ENCODE measurements at regions not wholly inside any gene's neighbourhood (a gene's known extent, or its start where the extent isn't known, plus 50 kb on each side); places are given as distances from the start of the nearest gene placed in this dataset.
"Not testable (repeated sequence)": the region's sequence is repeated elsewhere in the genome, so short reads cannot be mapped to it uniquely, and the experiment has no call there.

DNA sequence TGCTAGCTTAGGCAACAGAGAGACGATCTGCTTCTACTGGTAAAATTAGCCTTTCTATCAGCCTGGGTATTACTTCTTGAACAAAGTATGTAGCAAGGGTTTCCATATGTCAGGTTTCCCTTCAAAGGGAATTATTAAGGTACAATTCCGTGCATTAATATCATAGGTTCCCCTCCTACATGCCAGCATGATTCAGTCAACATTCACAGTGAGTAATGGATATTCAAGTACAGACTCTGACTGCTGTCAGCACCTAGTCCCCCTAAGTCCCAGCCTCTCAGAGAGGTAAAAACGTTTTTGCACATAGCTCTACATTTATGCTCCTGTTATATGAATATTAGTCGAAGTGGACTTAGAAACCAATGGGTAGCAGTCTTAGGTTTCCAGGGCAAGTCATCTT, 322.4 kb upstream of the CCNG1 start:
- no peaks in the 10 kb centered on the region for H3K9me3 ChIP-seq (ENCODE audit: control insufficient read depth in 3 of 3, low read length in 3 of 3)
- H3K9ac ChIP-seq (ENCODE audit: low read depth in 1 of 3, low read length in 3 of 3) = no peak overlapping the region
- no peaks in the 10 kb centered on the region for H3K36me3 ChIP-seq (ENCODE audit: control insufficient read depth in 3 of 3, insufficient read depth in 3 of 3, low read length in 3 of 3)
- no peak overlapping the region for H3K27ac ChIP-seq (ENCODE audit: low read depth, low read length)
- no peaks in the 10 kb centered on the region for H3K4me1 ChIP-seq (ENCODE audit: control insufficient read depth in 3 of 3, insufficient read depth in 3 of 3, low read length in 3 of 3)
- H3K4me3 ChIP-seq (ENCODE audit: low read length in 3 of 3) = no peak overlapping the region
- no peaks in the 10 kb centered on the region for H3K27me3 ChIP-seq (ENCODE audit: control insufficient read depth in 3 of 3, insufficient read depth in 3 of 3, low read length in 3 of 3)

DNA sequence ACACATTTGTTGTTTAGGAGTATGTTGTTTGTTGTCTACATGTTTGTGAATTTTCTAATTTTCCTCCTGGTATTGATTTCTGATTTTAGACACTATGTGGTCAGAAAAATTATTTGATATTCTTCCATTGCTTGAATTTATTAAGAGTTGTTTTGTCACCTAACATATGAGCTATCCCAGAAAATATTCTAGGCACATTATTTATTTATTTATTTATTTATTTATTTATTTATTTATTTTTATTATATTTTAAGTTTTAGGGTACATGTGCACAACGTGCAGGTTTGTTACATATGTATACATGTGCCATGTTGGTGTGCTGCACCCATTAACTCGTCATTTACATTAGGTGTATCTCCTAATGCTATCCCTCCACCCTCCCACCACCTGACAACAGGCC, 320.8 kb upstream of the CCNG1 start:
- not testable (repeated sequence) for H3K36me3 ChIP-seq (ENCODE audit: control insufficient read depth in 3 of 3, insufficient read depth in 3 of 3, low read length in 3 of 3); H3K27me3 ChIP-seq (ENCODE audit: control insufficient read depth in 3 of 3, insufficient read depth in 3 of 3, low read length in 3 of 3); H3K9me3 ChIP-seq (ENCODE audit: control insufficient read depth in 3 of 3, low read length in 3 of 3); H3K9ac ChIP-seq (ENCODE audit: low read depth in 1 of 3, low read length in 3 of 3); H3K27ac ChIP-seq (ENCODE audit: low read depth, low read length); H3K4me3 ChIP-seq (ENCODE audit: low read length in 3 of 3); H3K4me1 ChIP-seq (ENCODE audit: control insufficient read depth in 3 of 3, insufficient read depth in 3 of 3, low read length in 3 of 3)

- Histone ChIP-seq H3K9ac (ENCODE audit: low read depth in 1 of 3, low read length in 3 of 3) (no peak overlapping the region), H3K9me3 (ENCODE audit: control insufficient read depth in 3 of 3, low read length in 3 of 3) (no peaks in the 10 kb centered on the region), H3K4me3 (ENCODE audit: low read length in 3 of 3) (no peak overlapping the region), H3K27me3 (ENCODE audit: control insufficient read depth in 3 of 3, insufficient read depth in 3 of 3, low read length in 3 of 3) (no peaks in the 10 kb centered on the region), H3K4me1 (ENCODE audit: control insufficient read depth in 3 of 3, insufficient read depth in 3 of 3, low read length in 3 of 3) (no peaks in the 10 kb centered on the region), H3K36me3 (ENCODE audit: control insufficient read depth in 3 of 3, insufficient read depth in 3 of 3, low read length in 3 of 3) (no peaks in the 10 kb centered on the region), H3K27ac (ENCODE audit: low read depth, low read length) (no peak overlapping the region)
These were observed 303.3 kb upstream of the CCNG1 start for GRCh38 chr5:163134061-163134460.

GRCh38 chr5:163135849-163136248, 301.5 kb upstream of the CCNG1 start:
- Histone ChIP-seq H3K4me3 (ENCODE audit: low read length in 3 of 3) (no peak overlapping the region), H3K9me3 (ENCODE audit: control insufficient read depth in 3 of 3, low read length in 3 of 3) (no peaks in the 10 kb centered on the region), H3K27ac (ENCODE audit: low read depth, low read length) (no peak overlapping the region), H3K36me3 (ENCODE audit: control insufficient read depth in 3 of 3, insufficient read depth in 3 of 3, low read length in 3 of 3) (no peaks in the 10 kb centered on the region), H3K4me1 (ENCODE audit: control insufficient read depth in 3 of 3, insufficient read depth in 3 of 3, low read length in 3 of 3) (no peaks in the 10 kb centered on the region), H3K27me3 (ENCODE audit: control insufficient read depth in 3 of 3, insufficient read depth in 3 of 3, low read length in 3 of 3) (no peaks in the 10 kb centered on the region), H3K9ac (ENCODE audit: low read depth in 1 of 3, low read length in 3 of 3) (no peak overlapping the region)

DNA sequence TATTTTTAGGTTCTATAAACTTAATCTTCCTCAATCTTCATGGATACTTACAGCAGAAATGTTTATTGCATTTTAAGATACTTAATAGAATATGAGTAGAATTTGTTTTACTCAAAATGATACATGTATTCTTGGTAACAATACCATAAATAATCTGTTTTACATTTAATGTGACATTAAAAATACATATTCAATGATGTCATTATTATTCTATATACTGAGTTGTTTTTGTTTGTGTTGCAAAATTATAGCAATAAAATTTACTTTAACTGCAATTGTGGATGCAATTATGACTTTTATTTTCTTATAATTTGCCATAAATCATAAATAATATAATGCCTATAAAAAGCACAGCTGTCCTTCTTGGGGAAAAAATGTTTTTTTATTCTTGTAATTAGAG, 275.9 kb upstream of the CCNG1 start:
- Histone ChIP-seq H3K27ac (ENCODE audit: low read depth, low read length) (no peak overlapping the region), H3K4me3 (ENCODE audit: low read length in 3 of 3) (no peak overlapping the region), H3K27me3 (ENCODE audit: control insufficient read depth in 3 of 3, insufficient read depth in 3 of 3, low read length in 3 of 3) (no peaks in the 10 kb centered on the region), H3K36me3 (ENCODE audit: control insufficient read depth in 3 of 3, insufficient read depth in 3 of 3, low read length in 3 of 3) (no peaks in the 10 kb centered on the region), H3K9me3 (ENCODE audit: control insufficient read depth in 3 of 3, low read length in 3 of 3) (no peaks in the 10 kb centered on the region), H3K9ac (ENCODE audit: low read depth in 1 of 3, low read length in 3 of 3) (no peak overlapping the region), H3K4me1 (ENCODE audit: control insufficient read depth in 3 of 3, insufficient read depth in 3 of 3, low read length in 3 of 3) (no peaks in the 10 kb centered on the region)

- Histone ChIP-seq H3K36me3 (ENCODE audit: control insufficient read depth in 3 of 3, insufficient read depth in 3 of 3, low read length in 3 of 3) (no peaks in the 10 kb centered on the region), H3K27me3 (ENCODE audit: control insufficient read depth in 3 of 3, insufficient read depth in 3 of 3, low read length in 3 of 3) (no peaks in the 10 kb centered on the region), H3K4me3 (ENCODE audit: low read length in 3 of 3) (no peak overlapping the region), H3K4me1 (ENCODE audit: control insufficient read depth in 3 of 3, insufficient read depth in 3 of 3, low read length in 3 of 3) (no peaks in the 10 kb centered on the region), H3K9ac (ENCODE audit: low read depth in 1 of 3, low read length in 3 of 3) (no peak overlapping the region), H3K27ac (ENCODE audit: low read depth, low read length) (no peak overlapping the region), H3K9me3 (ENCODE audit: control insufficient read depth in 3 of 3, low read length in 3 of 3) (no peaks in the 10 kb centered on the region)
These were observed 274.8 kb upstream of the CCNG1 start for GRCh38 chr5:163162645-163163044.

- Histone ChIP-seq H3K27me3 (ENCODE audit: control insufficient read depth in 3 of 3, insufficient read depth in 3 of 3, low read length in 3 of 3) (no peaks in the 10 kb centered on the region), H3K36me3 (ENCODE audit: control insufficient read depth in 3 of 3, insufficient read depth in 3 of 3, low read length in 3 of 3) (no peaks in the 10 kb centered on the region), H3K27ac (ENCODE audit: low read depth, low read length) (no peak overlapping the region), H3K4me1 (ENCODE audit: control insufficient read depth in 3 of 3, insufficient read depth in 3 of 3, low read length in 3 of 3) (no peaks in the 10 kb centered on the region), H3K4me3 (ENCODE audit: low read length in 3 of 3) (no peak overlapping the region), H3K9ac (ENCODE audit: low read depth in 1 of 3, low read length in 3 of 3) (no peak overlapping the region), H3K9me3 (ENCODE audit: control insufficient read depth in 3 of 3, low read length in 3 of 3) (no peaks in the 10 kb centered on the region)
These were observed 273.5 kb upstream of the CCNG1 start for GRCh38 chr5:163163858-163164257.

DNA sequence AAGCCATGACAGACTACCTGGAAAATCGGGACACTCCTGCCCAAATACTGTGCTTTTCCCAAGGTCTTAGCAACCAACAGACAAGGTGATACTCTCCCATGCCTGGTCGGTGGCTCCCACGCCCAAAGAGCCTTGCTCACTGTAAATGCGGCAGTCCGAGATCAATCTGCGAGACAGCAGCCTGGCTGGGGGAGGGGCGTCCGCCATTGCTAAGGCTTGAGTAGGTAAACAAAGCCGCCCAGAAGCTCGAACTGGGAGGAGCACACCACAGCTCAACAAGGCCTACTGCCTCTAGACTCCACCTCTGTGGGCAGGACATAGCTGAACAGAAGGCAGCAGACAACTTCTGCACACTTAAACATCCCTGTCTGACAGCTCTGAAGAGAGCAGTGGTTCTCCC, 272.1 kb upstream of the CCNG1 start:
- Histone ChIP-seq H3K27ac (ENCODE audit: low read depth, low read length) (no peak overlapping the region), H3K27me3 (ENCODE audit: control insufficient read depth in 3 of 3, insufficient read depth in 3 of 3, low read length in 3 of 3) (no peaks in the 10 kb centered on the region), H3K9ac (ENCODE audit: low read depth in 1 of 3, low read length in 3 of 3) (no peak overlapping the region), H3K9me3 (ENCODE audit: control insufficient read depth in 3 of 3, low read length in 3 of 3) (no peaks in the 10 kb centered on the region), H3K4me3 (ENCODE audit: low read length in 3 of 3) (no peak overlapping the region), H3K4me1 (ENCODE audit: control insufficient read depth in 3 of 3, insufficient read depth in 3 of 3, low read length in 3 of 3) (no peaks in the 10 kb centered on the region), H3K36me3 (ENCODE audit: control insufficient read depth in 3 of 3, insufficient read depth in 3 of 3, low read length in 3 of 3) (no peaks in the 10 kb centered on the region)

DNA sequence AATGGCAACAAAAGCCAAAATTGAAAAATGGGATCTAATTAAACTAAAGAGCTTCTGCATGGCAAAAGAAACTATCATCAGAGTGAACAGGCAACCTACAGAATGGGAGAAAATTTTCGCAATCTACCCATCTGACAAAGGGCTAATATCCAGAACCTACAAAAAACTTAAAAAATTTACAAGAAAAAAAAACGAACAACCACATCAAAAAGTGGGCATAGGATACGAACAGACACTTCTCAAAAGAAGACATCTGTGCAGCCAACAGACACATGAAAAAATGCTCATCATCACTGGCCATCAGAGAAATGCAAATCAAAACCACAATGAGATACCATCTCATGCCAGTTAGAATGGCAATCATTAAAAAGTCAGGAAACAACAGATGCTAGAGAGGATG, 267.2 kb upstream of the CCNG1 start:
- not testable (repeated sequence) for H3K9ac ChIP-seq (ENCODE audit: low read depth in 1 of 3, low read length in 3 of 3); H3K4me1 ChIP-seq (ENCODE audit: control insufficient read depth in 3 of 3, insufficient read depth in 3 of 3, low read length in 3 of 3); H3K9me3 ChIP-seq (ENCODE audit: control insufficient read depth in 3 of 3, low read length in 3 of 3); H3K4me3 ChIP-seq (ENCODE audit: low read length in 3 of 3); H3K36me3 ChIP-seq (ENCODE audit: control insufficient read depth in 3 of 3, insufficient read depth in 3 of 3, low read length in 3 of 3); H3K27me3 ChIP-seq (ENCODE audit: control insufficient read depth in 3 of 3, insufficient read depth in 3 of 3, low read length in 3 of 3); H3K27ac ChIP-seq (ENCODE audit: low read depth, low read length)

DNA sequence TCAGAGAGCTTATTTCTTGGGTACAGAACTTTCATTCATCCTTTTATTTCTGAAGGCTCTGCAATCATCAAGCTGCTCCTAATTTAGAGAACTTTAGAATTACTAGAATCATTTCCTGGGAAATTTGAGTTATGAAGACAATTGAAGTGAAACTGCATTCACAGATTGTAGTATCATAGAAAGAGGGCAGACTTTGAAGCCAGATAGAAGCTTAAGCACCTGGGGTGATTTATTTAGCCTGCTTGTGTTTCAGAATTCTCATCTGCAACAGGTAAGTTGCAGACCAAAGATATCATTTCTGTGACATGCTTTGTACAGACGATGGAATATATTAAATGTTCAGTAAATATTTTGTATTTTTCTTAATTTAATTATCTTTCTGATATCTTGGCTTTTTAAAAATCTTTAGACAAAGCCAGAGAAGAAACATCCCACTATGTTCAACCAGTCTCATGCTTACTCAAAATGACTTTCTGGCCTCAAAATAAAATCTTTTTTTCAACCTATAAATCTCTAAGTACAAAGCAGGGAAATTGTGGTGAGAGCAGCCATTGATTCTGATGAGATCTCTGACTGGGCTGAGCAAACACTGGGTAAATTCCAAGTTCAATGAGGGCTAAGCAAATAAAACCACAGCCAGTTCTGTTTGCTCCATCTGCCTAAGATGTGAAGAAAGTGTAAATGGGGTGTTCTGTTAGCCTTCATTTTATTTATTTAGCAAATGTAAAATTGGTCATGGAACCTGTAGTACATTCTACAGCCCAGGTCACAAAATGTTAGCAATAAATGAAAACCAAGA, 264.7 kb upstream of the CCNG1 start:
- Histone ChIP-seq H3K9ac (ENCODE audit: low read depth in 1 of 3, low read length in 3 of 3) (no peak overlapping the region), H3K36me3 (ENCODE audit: control insufficient read depth in 3 of 3, insufficient read depth in 3 of 3, low read length in 3 of 3) (no peaks in the 10 kb centered on the region), H3K27me3 (ENCODE audit: control insufficient read depth in 3 of 3, insufficient read depth in 3 of 3, low read length in 3 of 3) (no peaks in the 10 kb centered on the region), H3K9me3 (ENCODE audit: control insufficient read depth in 3 of 3, low read length in 3 of 3) (no peaks in the 10 kb centered on the region), H3K4me1 (ENCODE audit: control insufficient read depth in 3 of 3, insufficient read depth in 3 of 3, low read length in 3 of 3) (no peaks in the 10 kb centered on the region), H3K4me3 (ENCODE audit: low read length in 3 of 3) (no peak overlapping the region), H3K27ac (ENCODE audit: low read depth, low read length) (no peak overlapping the region)
